DND-41 (cell line): ENCODE measurements at regions not wholly inside any gene's neighbourhood (a gene's known extent, or its start where the extent isn't known, plus 50 kb on each side); places are given as distances from the start of the nearest gene placed in this dataset.

Experiments
- ATAC-seq: fragments of 200-7000 bp; cut with Tn5 transposase; 3 replicates; pipeline ENCODE4 v1.9.1; 2021; ENCODE audit warnings: low read depth; ENCODE audit not compliant: insufficient read depth
- DNase-seq: peaks from one replicate; pipeline ENCODE4 v3.0.0-alpha.2; 2020
- H2AFZ ChIP-seq: 2 replicates; pipeline ENCODE4 v1.6.0; 2012; ENCODE audit warnings: low read depth, low read length
- H3K27ac ChIP-seq: 2 replicates; pipeline ENCODE4 v1.5.1; 2012; ENCODE audit warnings: low read length, inconsistent platforms
- H3K27me3 ChIP-seq: fragments of 200-600 bp; sonication (generic); 2 replicates; pipeline ENCODE4 v1.6.0; 2012; ENCODE audit warnings: low read length, mild to moderate bottlenecking, inconsistent platforms; ENCODE audit not compliant: insufficient read depth, poor library complexity
- H3K36me3 ChIP-seq: 2 replicates; pipeline ENCODE4 v1.5.1; 2012; ENCODE audit warnings: low read length, inconsistent platforms; ENCODE audit not compliant: insufficient read depth
- H3K4me1 ChIP-seq: 2 replicates; pipeline ENCODE4 v1.5.1; 2012; ENCODE audit warnings: mild to moderate bottlenecking, low read length; ENCODE audit not compliant: insufficient read depth
- H3K4me2 ChIP-seq: 2 replicates; pipeline ENCODE4 v1.6.0; 2012; ENCODE audit warnings: mild to moderate bottlenecking, moderate library complexity, low read length, inconsistent platforms; ENCODE audit not compliant: insufficient read depth
- H3K4me3 ChIP-seq, 2 experiments: fragments of 200-600 bp in 1 of 2; shearing (Covaris generic) in 1 of 2; 2 replicates each; pipeline ENCODE4 v1.5.1; 2012 to 2016; ENCODE audit warnings: inconsistent platforms in 2 of 2, low read length in 2 of 2, mild to moderate bottlenecking in 2 of 2, low read depth in 1 of 2, moderate library complexity in 1 of 2
- H3K79me2 ChIP-seq: 2 replicates; pipeline ENCODE4 v1.6.0; 2012; ENCODE audit warnings: low read length, inconsistent platforms; ENCODE audit not compliant: insufficient read depth
- H3K9ac ChIP-seq: 2 replicates; pipeline ENCODE4 v1.6.0; 2012; ENCODE audit warnings: low read depth, mild to moderate bottlenecking, inconsistent platforms, low read length, moderate library complexity
- H3K9me3 ChIP-seq: 2 replicates; pipeline ENCODE4 v1.5.1; 2012; ENCODE audit warnings: low read length, moderate library complexity, mild to moderate bottlenecking, inconsistent platforms; ENCODE audit not compliant: insufficient read depth, severe bottlenecking
- H4K20me1 ChIP-seq: 2 replicates; pipeline ENCODE4 v1.6.0; 2012; ENCODE audit warnings: low read length; ENCODE audit not compliant: insufficient read depth
- CTCF ChIP-seq: IDR thresholded peaks from 2 replicates; pipeline ENCODE4 v1.5.1; 2012; ENCODE audit warnings: borderline replicate concordance, low read length, moderate library complexity, mild to moderate bottlenecking; ENCODE audit not compliant: poor library complexity, severe bottlenecking; ENCODE audit errors: extremely low read depth
- EZH2 ChIP-seq: IDR thresholded peaks from 3 replicates; pipeline ENCODE4 v1.6.1; 2012; ENCODE audit warnings: borderline replicate concordance, low read depth, mild to moderate bottlenecking, moderate library complexity, low read length, inconsistent platforms; ENCODE audit not compliant: severe bottlenecking

GRCh38 chr3:177591379-177591778 lies 394.1 kb upstream of the TBL1XR1 start:
- no peak overlapping the region for H3K9ac ChIP-seq
- DNase-seq (peak; percentile 31), ATAC-seq (peak; percentile 66)
- no peaks in the 10 kb centered on the region for H3K27me3 ChIP-seq
- no peaks in the 10 kb centered on the region for H3K79me2 ChIP-seq
- H3K4me3 ChIP-seq: no peak overlapping the region
- TF ChIP-seq CTCF: no peak
- no peaks in the 10 kb centered on the region for H3K9me3 ChIP-seq
- H3K4me1 ChIP-seq: peaks cover 40% of the 10 kb centered on the region
- peak overlapping the region; percentile 50 for H2AFZ ChIP-seq
- H3K4me2 ChIP-seq: no peak overlapping the region
- no peaks in the 10 kb centered on the region for H4K20me1 ChIP-seq
- H3K27ac ChIP-seq: peak overlapping the region; percentile 64
- H3K36me3 ChIP-seq: no peaks in the 10 kb centered on the region

GRCh38 chr3:177594096-177594495 lies 396.8 kb upstream of the TBL1XR1 start:
- Histone ChIP-seq H3K27ac (0 out of 2 replicates have a peak overlapping the region, but pooled peaks have one; percentile 41), H2AFZ (0 out of 2 replicates have a peak overlapping the region, but pooled peaks have one; percentile 7), H3K36me3 (no peaks in the 10 kb centered on the region), H3K9ac (no peak overlapping the region), H3K9me3 (no peaks in the 10 kb centered on the region), H3K4me2 (no peak overlapping the region), H4K20me1 (no peaks in the 10 kb centered on the region), H3K4me3 (no peak overlapping the region), H3K4me1 (peaks cover 67% of the 10 kb centered on the region), H3K79me2 (no peaks in the 10 kb centered on the region), H3K27me3 (no peaks in the 10 kb centered on the region)
- DNase-seq: no peak
- no peak for TF ChIP-seq EZH2
- no peak for TF ChIP-seq CTCF
- ATAC-seq: no peak

GRCh38 chr3:177595530-177596188 lies 398.4 kb upstream of the TBL1XR1 start:
- no peaks in the 10 kb centered on the region for H4K20me1 ChIP-seq
- peak; percentile 20 for DNase-seq
- 0 out of 2 replicates have a peak overlapping the region, but pooled peaks have one; percentile 36 for H2AFZ ChIP-seq
- peak overlapping the region; percentile 99 for H3K27ac ChIP-seq
- H3K9ac ChIP-seq: no peak overlapping the region
- H3K4me1 ChIP-seq: peaks cover 70% of the 10 kb centered on the region
- H3K79me2 ChIP-seq: no peaks in the 10 kb centered on the region
- no peak overlapping the region for H3K4me2 ChIP-seq
- H3K36me3 ChIP-seq: no peaks in the 10 kb centered on the region
- H3K9me3 ChIP-seq: no peaks in the 10 kb centered on the region
- H3K4me3 ChIP-seq: no peak overlapping the region
- no peak for TF ChIP-seq EZH2
- TF ChIP-seq CTCF: no peak
- no peaks in the 10 kb centered on the region for H3K27me3 ChIP-seq
- ATAC-seq: no peak
